Tongue (tissue), 1 donor: ENCODE measurements at regions not wholly inside any gene's neighbourhood (a gene's known extent, or its start where the extent isn't known, plus 50 kb on each side); places are given as distances from the start of the nearest gene placed in this dataset.

Experiments
- DNase-seq: peaks from one replicate; pipeline ENCODE4 v3.0.0-alpha.2; 2015

- no peak for DNase-seq
Measured at GRCh38 chr3:162742159-162742717, 1245.6 kb downstream of the OTOL1 start.

- DNase-seq, result no peak
Measured at GRCh38 chr3:162743091-162743490, 1246.5 kb downstream of the OTOL1 start.

- no peak for DNase-seq
Measured at GRCh38 chr3:162760789-162761188, 1264.2 kb downstream of the OTOL1 start.

GRCh38 chr3:162764051-162764807, 1267.6 kb downstream of the OTOL1 start:
- DNase-seq, result no peak

GRCh38 chr3:162764808-162765071, 1268.1 kb downstream of the OTOL1 start:
- no peak for DNase-seq

GRCh38 chr3:162765524-162765923, 1268.9 kb downstream of the OTOL1 start:
- DNase-seq, result no peak

- no peak for DNase-seq
Measured at GRCh38 chr3:162769564-162769963, 1273.0 kb downstream of the OTOL1 start.

GRCh38 chr3:162770551-162770950, 1273.9 kb downstream of the OTOL1 start:
- peak; percentile 17 for DNase-seq

GRCh38 chr3:162774613-162775100, 1278.0 kb downstream of the OTOL1 start:
- no peak for DNase-seq

- no peak for DNase-seq
Measured at GRCh38 chr3:162776148-162776547, 1279.5 kb downstream of the OTOL1 start.

GRCh38 chr3:162777118-162777517, 1280.5 kb downstream of the OTOL1 start:
- DNase-seq, result no peak

- DNase-seq, result peak; percentile 10
Measured at GRCh38 chr3:162780313-162780712, 1283.7 kb downstream of the OTOL1 start.

GRCh38 chr3:162799910-162800309, 1303.3 kb downstream of the OTOL1 start:
- DNase-seq, result no peak

GRCh38 chr3:162802228-162802965, 1305.8 kb downstream of the OTOL1 start:
- peak; percentile 0 for DNase-seq

- DNase-seq, result no peak
Measured at GRCh38 chr3:162810776-162811175, 1314.2 kb downstream of the OTOL1 start.

- no peak for DNase-seq
Measured at GRCh38 chr3:162842549-162843216, 1346.1 kb downstream of the OTOL1 start.

GRCh38 chr3:162845918-162846317, 1349.3 kb downstream of the OTOL1 start:
- DNase-seq, result no peak

GRCh38 chr3:162847511-162847910, 1350.9 kb downstream of the OTOL1 start:
- no peak for DNase-seq

- no peak for DNase-seq
Measured at GRCh38 chr3:162863579-162863978, 1367.0 kb downstream of the OTOL1 start.

GRCh38 chr3:162865466-162865865, 1368.9 kb downstream of the OTOL1 start:
- DNase-seq, result no peak

GRCh38 chr3:162879021-162879562, 1382.5 kb downstream of the OTOL1 start:
- DNase-seq, result no peak

GRCh38 chr3:162884373-162884772, 1387.8 kb downstream of the OTOL1 start:
- DNase-seq, result no peak
